GM10248 (cell line): ENCODE measurements at regions not wholly inside any gene's neighbourhood (a gene's known extent, or its start where the extent isn't known, plus 50 kb on each side); places are given as distances from the start of the nearest gene placed in this dataset.

Source experiments
- CTCF ChIA-PET: fragments of 300-600 bp; sonication (Branson Sonifier 250); formaldehyde crosslinking; extraction: SDS; loops from one replicate; lab custom pipeline; 2021; ENCODE audit warnings: antibody characterized with exemption; lab: Yijun Ruan, JAX
- POLR2A ChIA-PET: fragments of 350-650 bp; sonication (Branson Sonifier 250); formaldehyde crosslinking; extraction: SDS; loops from one replicate; lab custom pipeline; 2020; ENCODE audit warnings: antibody characterized with exemption; lab: Yijun Ruan, JAX
- DNase-seq: peaks from one replicate; pipeline ENCODE4 v3.0.0; 2012; ENCODE audit errors: extremely low spot score
- CTCF ChIP-seq: IDR thresholded peaks from 2 replicates; pipeline ENCODE4 v1.5.1; 2012; ENCODE audit warnings: mild to moderate bottlenecking, low read depth; ENCODE audit errors: extremely low read depth, missing control alignments, control extremely low read depth

DNA sequence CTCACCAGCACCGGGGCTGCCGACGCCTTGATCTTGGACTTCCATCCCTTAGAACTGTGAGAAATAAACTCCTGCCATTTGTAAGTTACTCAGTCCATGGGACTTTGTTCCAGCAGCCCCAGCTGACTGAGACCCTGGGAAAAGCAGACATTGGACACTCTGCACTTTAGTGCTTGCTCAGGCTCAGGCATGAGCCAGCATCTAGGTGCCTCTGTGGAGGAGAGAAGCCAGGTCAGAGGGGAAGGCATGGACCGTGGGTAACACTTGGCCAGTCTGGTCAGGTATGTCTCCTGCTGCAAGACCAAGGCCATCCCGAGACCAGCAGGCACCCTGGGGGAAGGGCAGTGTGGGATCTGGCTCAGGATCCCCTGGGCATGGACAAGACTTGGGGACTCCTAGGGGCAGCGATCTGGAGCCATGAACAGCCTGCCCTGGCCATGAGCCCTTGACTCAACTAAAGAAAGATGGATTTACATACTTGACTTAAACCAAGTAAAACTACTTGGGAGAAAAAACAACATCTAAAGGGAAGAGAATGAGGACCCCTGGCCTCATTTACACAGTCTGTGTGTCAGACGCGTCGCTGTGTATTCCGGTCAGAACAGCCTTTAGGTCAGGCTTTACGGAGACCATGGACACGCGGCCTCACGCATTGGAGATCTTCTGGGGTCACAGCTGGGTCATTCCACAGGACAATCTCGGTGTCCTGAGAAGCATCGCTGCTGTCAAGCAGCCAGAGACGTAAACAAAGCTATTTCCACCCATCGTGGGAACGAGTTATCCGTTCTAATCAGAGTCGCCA, 497.1 kb downstream of the BRD1 start:
- no peak for TF ChIP-seq CTCF
- DNase-seq: peak; percentile 11
- CTCF ChIA-PET: no interaction called here
- POLR2A ChIA-PET: no interaction called here

DNA sequence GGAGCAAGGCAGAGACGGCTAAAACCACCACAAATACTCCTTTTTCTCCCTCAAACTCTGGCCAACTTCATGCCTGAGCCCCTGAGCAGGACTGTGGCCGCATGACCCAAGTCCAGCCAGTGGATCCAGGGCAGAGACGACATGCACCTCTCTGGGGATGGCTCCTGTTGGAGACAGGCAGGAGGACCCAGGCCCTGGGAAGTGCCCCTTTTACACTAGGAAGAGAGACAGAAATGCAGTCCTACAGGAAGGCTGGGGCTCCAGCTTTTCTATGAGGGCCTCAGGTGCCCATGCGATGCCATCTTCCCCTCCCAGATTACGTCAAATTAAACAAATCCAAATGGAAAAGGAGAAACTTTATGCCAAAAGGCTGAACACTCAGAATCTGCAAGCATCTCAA, 498.0 kb downstream of the BRD1 start:
- DNase-seq: peak; percentile 5
- POLR2A ChIA-PET: no interaction called here
- CTCF ChIA-PET: no interaction called here
- TF ChIP-seq CTCF: no peak

DNA sequence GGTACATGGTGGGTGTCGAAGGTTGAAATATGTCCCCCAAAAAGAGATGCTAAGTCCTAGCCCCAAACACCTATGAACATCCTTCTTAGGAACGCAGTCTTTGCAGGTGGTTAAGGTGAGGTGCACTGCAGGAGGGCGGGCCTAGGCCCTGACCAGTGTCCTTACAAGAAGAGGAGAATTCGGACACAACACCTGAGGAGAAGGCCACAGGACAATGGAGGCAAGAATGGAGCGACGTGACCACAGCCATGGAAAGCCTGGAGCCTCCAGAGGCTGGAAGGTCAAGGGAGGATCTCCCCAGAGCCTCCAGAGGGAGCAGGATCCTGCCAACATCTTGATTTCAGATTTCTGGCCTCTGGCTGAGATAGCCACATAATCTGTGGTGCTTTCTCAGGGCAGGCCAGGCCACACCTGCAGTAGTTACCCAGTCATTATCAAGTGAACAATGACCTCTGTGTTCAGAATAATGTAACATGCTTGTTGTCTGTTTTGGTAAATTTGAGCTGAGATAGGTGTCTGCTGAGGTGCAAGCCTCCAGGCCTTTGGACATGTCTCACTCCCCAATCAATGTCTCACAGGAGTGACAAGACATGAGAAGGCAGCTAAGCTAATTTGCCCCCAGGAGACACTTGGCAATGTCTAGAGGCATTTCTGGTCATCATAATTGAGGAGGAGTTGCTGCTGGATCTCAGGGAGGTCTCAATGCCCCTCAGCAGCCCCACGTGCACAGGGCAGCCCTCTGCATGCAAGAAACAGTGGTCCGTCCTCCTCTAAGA, 498.9 kb downstream of the BRD1 start:
- no peak for DNase-seq
- CTCF ChIA-PET: no interaction called here
- TF ChIP-seq CTCF: no peak
- POLR2A ChIA-PET: no interaction called here

- ChIA-PET CTCF (no interaction called here), POLR2A (no interaction called here)
- TF ChIP-seq CTCF: no peak
- no peak for DNase-seq
These were observed 499.6 kb downstream of the BRD1 start for GRCh38 chr22:49328118-49328475.

- ChIA-PET POLR2A (no interaction called here), CTCF (no interaction called here)
- peak; percentile 3 for DNase-seq
- TF ChIP-seq CTCF: no peak
These were observed 500.1 kb downstream of the BRD1 start for GRCh38 chr22:49327411-49328117.

DNA sequence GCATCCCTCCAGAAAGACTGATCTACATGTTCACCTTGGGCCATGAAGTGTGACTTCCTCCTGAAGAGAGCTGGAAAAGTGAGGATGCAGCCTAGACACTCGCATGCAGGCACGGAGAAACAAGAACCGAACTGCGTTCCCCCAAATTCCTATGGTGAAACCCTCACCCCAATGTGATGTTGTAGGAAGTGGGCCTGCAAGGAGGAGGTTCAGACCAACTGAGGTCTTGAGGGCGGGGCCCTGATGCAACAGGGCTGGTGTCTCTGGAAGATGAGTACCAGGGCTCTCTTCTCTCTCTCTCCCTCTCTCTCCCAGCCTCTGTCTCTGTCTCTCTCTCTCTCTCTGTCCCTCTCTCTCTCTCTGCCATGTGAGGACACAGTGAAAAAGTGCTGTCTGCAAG, 501.1 kb downstream of the BRD1 start:
- peak; percentile 3 for DNase-seq
- TF ChIP-seq CTCF: no peak
- ChIA-PET CTCF (no interaction called here), POLR2A (no interaction called here)
